Kidney (tissue), 13 donors: ENCODE measurements at regions not wholly inside any gene's neighbourhood (a gene's known extent, or its start where the extent isn't known, plus 50 kb on each side); places are given as distances from the start of the nearest gene placed in this dataset.
"Not testable (repeated sequence)": the region's sequence is repeated elsewhere in the genome, so short reads cannot be mapped to it uniquely, and the experiment has no call there.

ENCODE experiments used
- DNase-seq, 5 donors: peaks; one replicate each; pipeline ENCODE4 v3.0.0-alpha.2; 2013 to 2020
- FAIRE-seq: peaks from 2 replicates; lab custom pipeline; 2012; peaks lifted over from hg19 to GRCh38; lab: Jason Lieb, UNC
- H3K27ac ChIP-seq, 2 donors: one replicate each; pipeline ENCODE4 v1.7.0; 2013; ENCODE audit warnings: low read depth in 2 of 2, low read length in 2 of 2, inconsistent platforms in 1 of 2
- H3K27me3 ChIP-seq: one replicate; pipeline ENCODE4 v1.7.1; 2013; ENCODE audit warnings: low read length, inconsistent platforms; ENCODE audit not compliant: control insufficient read depth, insufficient read depth
- H3K36me3 ChIP-seq, 3 donors: one replicate each; pipeline versions ENCODE4 v1.7.0 to v1.7.1; 2013; ENCODE audit warnings: low read length in 3 of 3, control low read depth in 1 of 3, inconsistent platforms in 1 of 3; ENCODE audit not compliant: insufficient read depth in 3 of 3, control insufficient read depth in 2 of 3
- H3K4me1 ChIP-seq, 3 donors: one replicate each; pipeline versions ENCODE4 v1.7.0 to v1.7.1; 2013; ENCODE audit warnings: low read length in 3 of 3, inconsistent platforms in 1 of 3, low read depth in 1 of 3; ENCODE audit not compliant: control insufficient read depth in 2 of 3, insufficient read depth in 2 of 3
- H3K4me3 ChIP-seq, 3 donors: one replicate each; pipeline versions ENCODE4 v1.7.0 to v1.8.1; 2013; ENCODE audit warnings: low read length in 3 of 3, control low read depth in 1 of 3, inconsistent platforms in 1 of 3
- H3K9ac ChIP-seq, 3 donors: one replicate each; pipeline versions ENCODE4 v1.7.0 to v1.7.1; 2013; ENCODE audit warnings: low read length in 3 of 3, control low read depth in 1 of 3, inconsistent platforms in 1 of 3
- H3K9me3 ChIP-seq, 3 donors: one replicate each; pipeline versions ENCODE4 v1.7.0 to v1.7.1; 2013; ENCODE audit warnings: low read length in 3 of 3, control low read depth in 1 of 3, inconsistent platforms in 1 of 3; ENCODE audit not compliant: control insufficient read depth in 2 of 3, insufficient read depth in 1 of 3
- CTCF ChIP-seq: IDR thresholded peaks from 3 replicates; pipeline ENCODE4 v1.5.1; 2012; ENCODE audit warnings: mild to moderate bottlenecking, moderate library complexity, borderline replicate concordance; ENCODE audit not compliant: insufficient read depth; ENCODE audit errors: extremely low read depth
- intact Hi-C: fragments of 100-400 bp; cut with DNase I; formaldehyde crosslinking; loops from one replicate; pipeline ENCODE4 v1.11.1; 2022
- donor health status: control.
- donor health status: control.
- donor health status: control.
- donor health status: control.
- donor health status: control.
- donor health status: DM: yes; HTN: yes; CAD: no.
- donor health status: Normal renal cell carcinoma (clear cell type).

GRCh38 chr5:113761594-113761993 is 248.1 kb downstream of the YTHDC2 start:
- no peak for TF ChIP-seq CTCF
- FAIRE-seq: no peak

DNA sequence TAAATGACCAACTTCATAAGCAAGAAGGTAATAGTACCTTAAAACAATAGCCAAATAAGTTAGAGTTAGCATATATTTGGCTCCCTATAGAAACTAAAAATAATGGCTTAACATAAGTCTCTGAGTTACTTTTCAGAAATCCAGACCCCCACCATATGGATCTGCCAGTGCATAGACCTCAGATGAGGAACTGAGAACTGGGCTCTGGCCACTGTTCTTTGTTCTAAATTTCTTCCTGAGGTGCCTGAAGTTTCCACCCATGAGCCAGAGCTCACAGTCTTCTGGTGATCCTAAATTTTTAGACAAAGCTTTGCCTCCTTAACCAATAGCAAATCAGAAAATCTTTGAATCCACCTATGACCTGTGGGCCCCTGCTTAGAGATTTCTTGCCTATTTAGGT is 250.9 kb downstream of the YTHDC2 start:
- no peak for FAIRE-seq

More at GRCh38 chr5:113761594-113761993, 248.1 kb downstream of the YTHDC2 start:
- Histone ChIP-seq H3K27me3 (no peaks in the 10 kb centered on the region), H3K4me1 (no peaks in the 10 kb centered on the region), H3K27ac (no peak overlapping the region), H3K9me3 (peaks cover 0 to 6% (median 0%) of the 10 kb centered on the region in 3 donors), H3K9ac (no peak overlapping the region), H3K36me3 (no peaks in the 10 kb centered on the region), H3K4me3 (no peak overlapping the region)
- no peak for DNase-seq
- intact Hi-C loops: no loop called here

DNA sequence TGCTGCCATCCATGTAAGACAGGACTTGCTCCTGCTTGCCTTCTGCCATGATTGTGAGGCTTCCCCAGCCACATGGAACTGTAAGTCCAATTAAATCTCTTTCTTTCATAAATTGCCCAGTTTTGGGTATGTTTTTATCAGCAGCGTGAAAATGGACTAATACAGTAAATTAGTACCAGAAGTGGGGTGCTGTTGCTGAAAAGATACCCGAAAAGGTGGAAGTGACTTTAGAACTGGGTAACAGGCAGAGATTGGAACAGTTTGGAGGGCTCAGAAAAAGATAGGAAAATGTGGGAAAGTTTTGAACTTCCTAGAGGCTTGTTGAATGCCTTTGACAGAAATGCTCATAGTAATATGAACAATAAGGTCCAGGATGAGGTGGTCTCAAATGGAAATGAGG is 253.3 kb downstream of the YTHDC2 start:
- DNase-seq, H3K4me3 ChIP-seq, intact Hi-C loops, H3K4me1 ChIP-seq, H3K27me3 ChIP-seq, H3K27ac ChIP-seq, H3K36me3 ChIP-seq, FAIRE-seq, H3K9ac ChIP-seq: not testable (repeated sequence)
- H3K9me3 ChIP-seq: peaks cover 0 to 11% (median 0%) of the 10 kb centered on the region in 3 donors

More for the DNA sequence above, 250.9 kb downstream of the YTHDC2 start:
- no peak for TF ChIP-seq CTCF
- intact Hi-C loops: no loop called here
- H3K4me1 ChIP-seq: no peaks in the 10 kb centered on the region
- H3K4me3 ChIP-seq: no peak overlapping the region
- H3K9ac ChIP-seq: no peak overlapping the region
- H3K27ac ChIP-seq: no peak overlapping the region
- H3K9me3 ChIP-seq: peaks cover 0 to 11% (median 0%) of the 10 kb centered on the region in 3 donors
- no peak for DNase-seq
- no peaks in the 10 kb centered on the region for H3K27me3 ChIP-seq
- H3K36me3 ChIP-seq: no peaks in the 10 kb centered on the region

GRCh38 chr5:113770648-113771047 is 257.2 kb downstream of the YTHDC2 start:
- no peak for DNase-seq

More at GRCh38 chr5:113770648-113771047, 257.2 kb downstream of the YTHDC2 start:
- Histone ChIP-seq H3K9ac (no peak overlapping the region), H3K27me3 (no peaks in the 10 kb centered on the region), H3K36me3 (no peaks in the 10 kb centered on the region), H3K27ac (no peak overlapping the region), H3K4me1 (no peaks in the 10 kb centered on the region), H3K4me3 (no peak overlapping the region), H3K9me3 (peaks cover 0 to 11% (median 0%) of the 10 kb centered on the region in 3 donors)
- intact Hi-C loops: no loop called here
- TF ChIP-seq CTCF: no peak
- FAIRE-seq: no peak
